ENCODE measurements at regions not wholly inside any gene's neighbourhood (a gene's known extent, or its start where the extent isn't known, plus 50 kb on each side); places are given as distances from the start of the nearest gene placed in this dataset.

DNA sequence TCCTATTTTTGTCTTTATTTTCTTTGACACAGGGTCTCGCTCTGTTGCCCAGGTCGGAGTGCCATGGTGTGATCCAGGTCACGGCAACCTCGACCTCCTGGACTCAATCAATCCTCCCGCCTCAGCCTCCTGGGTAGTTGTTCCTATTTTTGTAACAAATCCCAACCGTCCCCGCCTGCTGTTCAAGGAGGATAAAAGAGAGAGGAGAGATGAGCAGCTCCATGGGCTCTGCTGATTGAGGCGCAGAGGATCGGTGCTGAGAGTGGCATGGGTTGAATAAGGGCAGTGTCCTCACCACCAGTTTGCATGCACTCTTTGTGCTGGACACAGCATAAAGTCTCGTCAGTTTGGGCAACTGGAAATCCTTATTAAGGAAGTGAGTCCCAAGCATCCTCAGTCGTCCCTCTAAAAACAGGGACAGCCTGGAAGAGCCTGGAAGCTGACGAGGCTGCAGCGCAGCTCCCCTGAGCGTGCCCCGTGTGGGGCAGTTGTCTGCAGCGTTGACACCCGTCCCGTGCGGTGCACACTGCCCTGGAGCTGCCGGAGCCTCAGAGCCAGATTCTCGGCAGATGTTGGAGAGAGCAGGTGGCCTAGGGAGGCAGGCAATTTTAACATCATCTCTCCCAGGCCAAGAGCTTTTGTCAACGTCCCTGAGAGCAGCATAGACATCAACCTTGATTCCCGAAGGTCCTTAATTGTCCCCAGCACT is 404.2 kb upstream of the RNF32 start:
- no TSS peak for BruUV-seq (replicated peaks)
- Mint-ChIP-seq H3K4me1 (ENCODE audit: insufficient read depth, unreplicated experiment) (no peaks in the 10 kb centered on the region), H3K36me3 (ENCODE audit: insufficient read depth, unreplicated experiment) (peaks cover 4% of the 10 kb centered on the region), H3K27me3 (ENCODE audit: insufficient read depth, unreplicated experiment) (peaks cover 26% of the 10 kb centered on the region), H3K9me3 (ENCODE audit: unreplicated experiment) (no peaks in the 10 kb centered on the region), H3K27ac (ENCODE audit: low read depth, unreplicated experiment) (no peak overlapping the region), H3K4me3 (ENCODE audit: unreplicated experiment) (no peak overlapping the region)
- CTCF ChIA-PET = no interaction called here
- intact Hi-C loops (cut with micrococcal nuclease) = no loop called here
- TF ChIP-seq, protein P1, sequence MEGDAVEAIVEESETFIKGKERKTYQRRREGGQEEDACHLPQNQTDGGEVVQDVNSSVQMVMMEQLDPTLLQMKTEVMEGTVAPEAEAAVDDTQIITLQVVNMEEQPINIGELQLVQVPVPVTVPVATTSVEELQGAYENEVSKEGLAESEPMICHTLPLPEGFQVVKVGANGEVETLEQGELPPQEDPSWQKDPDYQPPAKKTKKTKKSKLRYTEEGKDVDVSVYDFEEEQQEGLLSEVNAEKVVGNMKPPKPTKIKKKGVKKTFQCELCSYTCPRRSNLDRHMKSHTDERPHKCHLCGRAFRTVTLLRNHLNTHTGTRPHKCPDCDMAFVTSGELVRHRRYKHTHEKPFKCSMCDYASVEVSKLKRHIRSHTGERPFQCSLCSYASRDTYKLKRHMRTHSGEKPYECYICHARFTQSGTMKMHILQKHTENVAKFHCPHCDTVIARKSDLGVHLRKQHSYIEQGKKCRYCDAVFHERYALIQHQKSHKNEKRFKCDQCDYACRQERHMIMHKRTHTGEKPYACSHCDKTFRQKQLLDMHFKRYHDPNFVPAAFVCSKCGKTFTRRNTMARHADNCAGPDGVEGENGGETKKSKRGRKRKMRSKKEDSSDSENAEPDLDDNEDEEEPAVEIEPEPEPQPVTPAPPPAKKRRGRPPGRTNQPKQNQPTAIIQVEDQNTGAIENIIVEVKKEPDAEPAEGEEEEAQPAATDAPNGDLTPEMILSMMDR (IDR thresholded peaks at IDR 0.05; ENCODE audit: unreplicated experiment) = no peak
- POLR2A ChIA-PET = no interaction called here
- no peak for DNase-seq (ENCODE audit: unreplicated experiment)

- Mint-ChIP-seq H3K36me3 (ENCODE audit: insufficient read depth, unreplicated experiment) (no peaks in the 10 kb centered on the region), H3K27ac (ENCODE audit: low read depth, unreplicated experiment) (no peak overlapping the region), H3K4me1 (ENCODE audit: insufficient read depth, unreplicated experiment) (no peaks in the 10 kb centered on the region), H3K4me3 (ENCODE audit: unreplicated experiment) (no peak overlapping the region), H3K27me3 (ENCODE audit: insufficient read depth, unreplicated experiment) (peaks cover 26% of the 10 kb centered on the region), H3K9me3 (ENCODE audit: unreplicated experiment) (no peaks in the 10 kb centered on the region)
- CTCF ChIA-PET = no interaction called here
- TF ChIP-seq, protein P1 (IDR thresholded peaks at IDR 0.05; ENCODE audit: unreplicated experiment) = no peak
- BruUV-seq (replicated peaks) = no TSS peak
- DNase-seq (ENCODE audit: unreplicated experiment) = no peak
- POLR2A ChIA-PET = no interaction called here
- intact Hi-C loops (cut with micrococcal nuclease) = no loop called here
Observed at GRCh38 chr7:156234666-156235494, 405.7 kb upstream of the RNF32 start.

- Mint-ChIP-seq H3K36me3 (ENCODE audit: insufficient read depth, unreplicated experiment) (no peaks in the 10 kb centered on the region), H3K4me1 (ENCODE audit: insufficient read depth, unreplicated experiment) (no peaks in the 10 kb centered on the region), H3K4me3 (ENCODE audit: unreplicated experiment) (no peak overlapping the region), H3K27me3 (ENCODE audit: insufficient read depth, unreplicated experiment) (peaks cover 26% of the 10 kb centered on the region), H3K9me3 (ENCODE audit: unreplicated experiment) (no peaks in the 10 kb centered on the region), H3K27ac (ENCODE audit: low read depth, unreplicated experiment) (no peak overlapping the region)
- ChIA-PET CTCF (no interaction called here), POLR2A (no interaction called here)
- TF ChIP-seq, protein P1 (IDR thresholded peaks at IDR 0.05; ENCODE audit: unreplicated experiment) = no peak
- BruUV-seq (replicated peaks) = no TSS peak
- DNase-seq (ENCODE audit: unreplicated experiment) = no peak
- intact Hi-C loops (cut with micrococcal nuclease) = no loop called here
Observed at GRCh38 chr7:156234192-156234591, 406.4 kb upstream of the RNF32 start.

GRCh38 chr7:156232931-156233705 is 407.5 kb upstream of the RNF32 start:
- BruUV-seq (replicated peaks) = no TSS peak
- POLR2A ChIA-PET = interaction anchor here (0.6 to 0.7 kb wide), 2 partner anchors 488 to 1793 kb away, joined by 3 to 4 read pairs; no protein-coding TSS in a partner anchor
- H3K4me1 Mint-ChIP-seq (ENCODE audit: insufficient read depth, unreplicated experiment) = no peaks in the 10 kb centered on the region
- no peaks in the 10 kb centered on the region for H3K36me3 Mint-ChIP-seq (ENCODE audit: insufficient read depth, unreplicated experiment)
- H3K9me3 Mint-ChIP-seq (ENCODE audit: unreplicated experiment) = no peaks in the 10 kb centered on the region
- intact Hi-C loops (cut with micrococcal nuclease) = no loop called here
- H3K4me3 Mint-ChIP-seq (ENCODE audit: unreplicated experiment) = no peak overlapping the region
- peaks cover 26% of the 10 kb centered on the region for H3K27me3 Mint-ChIP-seq (ENCODE audit: insufficient read depth, unreplicated experiment)
- CTCF ChIA-PET = no interaction called here
- no peak for DNase-seq (ENCODE audit: unreplicated experiment)
- TF ChIP-seq, protein P1 (IDR thresholded peaks at IDR 0.05; ENCODE audit: unreplicated experiment) = no peak
- H3K27ac Mint-ChIP-seq (ENCODE audit: low read depth, unreplicated experiment) = no peak overlapping the region

Measured in MCF 10A (cell line).